PC-9 (cell line): ENCODE measurements at regions not wholly inside any gene's neighbourhood (a gene's known extent, or its start where the extent isn't known, plus 50 kb on each side); places are given as distances from the start of the nearest gene placed in this dataset.
"Not testable (repeated sequence)": the region's sequence is repeated elsewhere in the genome, so short reads cannot be mapped to it uniquely, and the experiment has no call there.

ENCODE experiments used
- BruUV-seq: library from RNA; stranded (reverse); fragments of 400-500 nt; replicated peaks from 2 replicates; lab custom pipeline; 2021; lab: Mats Ljungman, UMichigan
- CTCF ChIA-PET: fragments of 300-600 bp; sonication (Branson Sonifier 250); formaldehyde crosslinking; loops from one replicate; lab custom pipeline; 2022; ENCODE audit warnings: antibody characterized with exemption; lab: Charles Lee
- POLR2A ChIA-PET: fragments of 300-600 bp; sonication (Branson Sonifier 250); formaldehyde crosslinking; loops from one replicate; lab custom pipeline; 2022; ENCODE audit warnings: antibody characterized with exemption; ENCODE audit not compliant: unreplicated experiment; lab: Charles Lee
- DNase-seq, 2 experiments: peaks; one replicate each; pipeline versions ENCODE4 v3.0.0 to v3.0.0-alpha.2; 2015 to 2022; ENCODE audit warnings: mixed read lengths in 1 of 2
- H2AFZ ChIP-seq: fragments of 200-600 bp; sonication (generic); 2 replicates; pipeline ENCODE4 v1.8.1; 2017; ENCODE audit warnings: antibody characterized with exemption
- H3F3A ChIP-seq: fragments of 200-600 bp; sonication (generic); 2 replicates; pipeline ENCODE4 v1.8.1; 2017; ENCODE audit warnings: antibody characterized with exemption, mild to moderate bottlenecking, low read depth; ENCODE audit not compliant: insufficient read depth
- H3K27ac ChIP-seq: fragments of 200-600 bp; sonication (generic); 2 replicates; pipeline ENCODE4 v1.6.1; 2016; ENCODE audit warnings: mixed run types
- H3K27me3 ChIP-seq: fragments of 200-600 bp; sonication (generic); 2 replicates; pipeline ENCODE4 v1.6.1; 2016; ENCODE audit warnings: low read depth, mixed run types; ENCODE audit not compliant: insufficient read depth
- H3K36me3 ChIP-seq: fragments of 200-600 bp; sonication (generic); 2 replicates; pipeline ENCODE4 v1.6.1; 2016; ENCODE audit warnings: low read depth, mixed run types
- H3K4me1 ChIP-seq: fragments of 200-600 bp; sonication (generic); replicated peaks from 2 replicates; pipeline ENCODE4 v1.6.1; 2016; ENCODE audit warnings: mixed run types; ENCODE audit not compliant: insufficient read depth
- H3K4me2 ChIP-seq: fragments of 200-600 bp; sonication (generic); 2 replicates; pipeline ENCODE4 v1.6.1; 2017; ENCODE audit warnings: mixed run types
- H3K4me3 ChIP-seq: fragments of 200-600 bp; sonication (generic); 2 replicates; pipeline ENCODE4 v1.6.1; 2016; ENCODE audit warnings: mixed run types
- H3K79me2 ChIP-seq: fragments of 200-600 bp; sonication (generic); 2 replicates; pipeline ENCODE4 v1.6.1; 2017; ENCODE audit warnings: low read depth, mixed run types
- H3K9me2 ChIP-seq: fragments of 200-600 bp; sonication (generic); 2 replicates; pipeline ENCODE4 v1.8.1; 2017; ENCODE audit warnings: mild to moderate bottlenecking; ENCODE audit not compliant: insufficient read depth
- H3K9me3 ChIP-seq: fragments of 200-600 bp; sonication (generic); 2 replicates; pipeline ENCODE4 v1.8.1; 2016; ENCODE audit warnings: low read depth; ENCODE audit not compliant: insufficient read depth
- H4K20me1 ChIP-seq: fragments of 200-600 bp; sonication (generic); 2 replicates; pipeline ENCODE4 v1.8.1; 2017; ENCODE audit not compliant: insufficient read depth
- CTCF ChIP-seq: fragments of 200-600 bp; sonication (generic); conservative IDR thresholded peaks from 2 replicates; pipeline ENCODE4 v1.6.1; 2017; ENCODE audit warnings: mixed run types, antibody characterized with exemption, mild to moderate bottlenecking, moderate library complexity
- EZH2 ChIP-seq: fragments of 200-600 bp; sonication (generic); IDR thresholded peaks from 2 replicates; pipeline ENCODE4 v1.8.0; 2017; ENCODE audit warnings: antibody characterized with exemption, low read depth
- intact Hi-C: fragments of 100-400 bp; cut with micrococcal nuclease; formaldehyde crosslinking; loops from one replicate; pipeline ENCODE4 v1.10.0; 2022; ENCODE audit not compliant: unreplicated experiment

GRCh38 chr2:49619804-49620203 lies 465.5 kb upstream of the FSHR start:
- Histone ChIP-seq H3K4me2 (no peak overlapping the region), H2AFZ (no peak overlapping the region), H4K20me1 (no peaks in the 10 kb centered on the region), H3K4me1 (no peaks in the 10 kb centered on the region), H3K9me2 (no peaks in the 10 kb centered on the region), H3K9me3 (no peaks in the 10 kb centered on the region), H3K27ac (no peak overlapping the region), H3F3A (no peaks in the 10 kb centered on the region), H3K4me3 (no peak overlapping the region), H3K79me2 (no peaks in the 10 kb centered on the region), H3K27me3 (no peaks in the 10 kb centered on the region), H3K36me3 (no peaks in the 10 kb centered on the region)
- ChIA-PET CTCF (no interaction called here), POLR2A (no interaction called here)
- no TSS peak for BruUV-seq
- peak; percentile 39; the same call in 1 of the 2 replicates for TF ChIP-seq CTCF
- TF ChIP-seq EZH2: no peak
- intact Hi-C loops: loop anchor here (5.0 to 10.0 kb wide), 2 partner anchors 522 to 675 kb away; no protein-coding TSS in a partner anchor
- no peak for DNase-seq

- Histone ChIP-seq H3F3A (no peaks in the 10 kb centered on the region), H3K9me3 (no peaks in the 10 kb centered on the region), H3K9me2 (no peaks in the 10 kb centered on the region), H2AFZ (no peak overlapping the region), H3K27ac (no peak overlapping the region), H3K27me3 (no peaks in the 10 kb centered on the region), H3K4me1 (no peaks in the 10 kb centered on the region), H3K4me3 (no peak overlapping the region), H3K36me3 (no peaks in the 10 kb centered on the region), H4K20me1 (no peaks in the 10 kb centered on the region), H3K4me2 (no peak overlapping the region), H3K79me2 (no peaks in the 10 kb centered on the region)
- no peak for DNase-seq
- intact Hi-C loops: loop anchor here (5.0 to 10.0 kb wide), 2 partner anchors 524 to 674 kb away; no protein-coding TSS in a partner anchor
- ChIA-PET CTCF (interaction anchor here (0.6 kb wide), 1 partner anchor 526 kb away, joined by 3 read pairs; no protein-coding TSS in a partner anchor), POLR2A (no interaction called here)
- TF ChIP-seq EZH2 (no peak), CTCF (no peak)
- no TSS peak for BruUV-seq
These were observed 464.2 kb upstream of the FSHR start for GRCh38 chr2:49618491-49618890.

- Histone ChIP-seq H3K79me2 (no peaks in the 10 kb centered on the region), H3K27ac (no peak overlapping the region), H3F3A (no peaks in the 10 kb centered on the region), H3K4me2 (no peak overlapping the region), H4K20me1 (no peaks in the 10 kb centered on the region), H3K27me3 (peaks cover 6% of the 10 kb centered on the region; the same call in 1 of the 2 replicates), H2AFZ (no peak overlapping the region), H3K9me3 (no peaks in the 10 kb centered on the region), H3K4me1 (no peaks in the 10 kb centered on the region), H3K9me2 (no peaks in the 10 kb centered on the region), H3K36me3 (no peaks in the 10 kb centered on the region), H3K4me3 (no peak overlapping the region)
- intact Hi-C loops: loop anchor here (2.0 to 10.0 kb wide), 3 partner anchors 526 to 786 kb away; no protein-coding TSS in a partner anchor
- POLR2A ChIA-PET: no interaction called here
- TF ChIP-seq CTCF: peak; percentile 68
- no peak for TF ChIP-seq EZH2
- BruUV-seq: no TSS peak
- CTCF ChIA-PET: no interaction called here
- DNase-seq: no peak
These were observed 462.5 kb upstream of the FSHR start for GRCh38 chr2:49616800-49617199.

GRCh38 chr2:49611796-49612195 lies 457.5 kb upstream of the FSHR start:
- CTCF ChIA-PET, H3K4me1 ChIP-seq, H3K27me3 ChIP-seq, H3K4me2 ChIP-seq, H3K27ac ChIP-seq, H3K9me2 ChIP-seq, H3K4me3 ChIP-seq, H4K20me1 ChIP-seq, H2AFZ ChIP-seq, H3K79me2 ChIP-seq, H3K9me3 ChIP-seq, BruUV-seq, H3K36me3 ChIP-seq, POLR2A ChIA-PET, H3F3A ChIP-seq, DNase-seq: not testable (repeated sequence)
- intact Hi-C loops: loop anchor here (10.0 kb wide), 1 partner anchor 667 kb away; no protein-coding TSS in a partner anchor
